GM04504 (cell line): ENCODE measurements at regions not wholly inside any gene's neighbourhood (a gene's known extent, or its start where the extent isn't known, plus 50 kb on each side); places are given as distances from the start of the nearest gene placed in this dataset.

ENCODE experiments used
- DNase-seq: peaks from one replicate; pipeline ENCODE4 v3.0.0-alpha.2; 2012; ENCODE audit warnings: low read depth

- no peak for DNase-seq
These were observed 213.9 kb upstream of the UBASH3B start for GRCh38 chr11:122441666-122442035.

GRCh38 chr11:122440811-122441665 is 214.5 kb upstream of the UBASH3B start:
- DNase-seq, result no peak

GRCh38 chr11:122439866-122440810 is 215.4 kb upstream of the UBASH3B start:
- DNase-seq, result no peak

GRCh38 chr11:122436188-122436555 is 219.3 kb upstream of the UBASH3B start:
- no peak for DNase-seq

GRCh38 chr11:122435540-122436187 is 219.9 kb upstream of the UBASH3B start:
- no peak for DNase-seq

- no peak for DNase-seq
These were observed 220.7 kb upstream of the UBASH3B start for GRCh38 chr11:122434786-122435185.

GRCh38 chr11:122430490-122430889 is 225.0 kb upstream of the UBASH3B start:
- no peak for DNase-seq

- no peak for DNase-seq
These were observed 229.4 kb upstream of the UBASH3B start for GRCh38 chr11:122426073-122426472.

GRCh38 chr11:122424636-122425035 is 230.9 kb upstream of the UBASH3B start:
- DNase-seq, result no peak

- no peak for DNase-seq
These were observed 231.6 kb upstream of the UBASH3B start for GRCh38 chr11:122423886-122424285.

- DNase-seq, result no peak
These were observed 232.2 kb upstream of the UBASH3B start for GRCh38 chr11:122423273-122423672.

GRCh38 chr11:122422682-122423081 is 232.8 kb upstream of the UBASH3B start:
- DNase-seq, result no peak

- no peak for DNase-seq
These were observed 233.8 kb upstream of the UBASH3B start for GRCh38 chr11:122421702-122422101.

- no peak for DNase-seq
These were observed 237.5 kb upstream of the UBASH3B start for GRCh38 chr11:122418032-122418431.

- DNase-seq, result no peak
These were observed 241.0 kb upstream of the UBASH3B start for GRCh38 chr11:122414406-122415018.

- no peak for DNase-seq
These were observed 241.8 kb upstream of the UBASH3B start for GRCh38 chr11:122413677-122414076.

- DNase-seq, result no peak
These were observed 242.9 kb upstream of the UBASH3B start for GRCh38 chr11:122412581-122412980.

- no peak for DNase-seq
These were observed 249.1 kb upstream of the UBASH3B start for GRCh38 chr11:122406466-122406865.

- DNase-seq, result no peak
These were observed 249.8 kb upstream of the UBASH3B start for GRCh38 chr11:122405547-122406341.

GRCh38 chr11:122404571-122404970 is 251.0 kb upstream of the UBASH3B start:
- DNase-seq, result no peak

GRCh38 chr11:122401581-122401980 is 253.9 kb upstream of the UBASH3B start:
- peak; percentile 13 for DNase-seq
